Body of pancreas (tissue), 4 donors: ENCODE measurements at regions not wholly inside any gene's neighbourhood (a gene's known extent, or its start where the extent isn't known, plus 50 kb on each side); places are given as distances from the start of the nearest gene placed in this dataset.

Source experiments
- ATAC-seq: fragments of 150-250 bp; one replicate; pipeline ENCODE4 v1.9.1; 2016
- DNase-seq, 4 donors: peaks; one replicate each; pipeline ENCODE4 v3.0.0-alpha.2; 2019
- H3K27ac ChIP-seq, 4 donors: fragments of 200-600 bp; sonication (generic); 1 replicate in 3 of 4; 2 replicates in 1 of 4; pipeline versions ENCODE4 v1.5.1 to v1.6.1; 2016 to 2019; ENCODE audit warnings: mild to moderate bottlenecking in 1 of 4, mixed read lengths in 1 of 4, moderate library complexity in 1 of 4
- H3K27me3 ChIP-seq, 2 donors: fragments of 200-600 bp; sonication (generic); one replicate each; pipeline ENCODE4 v1.6.0; 2016; ENCODE audit warnings: mild to moderate bottlenecking in 1 of 2
- H3K36me3 ChIP-seq, 2 donors: fragments of 200-600 bp; sonication (generic); replicated peaks in 1 of 2; 2 replicates each; pipeline ENCODE4 v1.5.1; 2016; ENCODE audit warnings: low read depth in 2 of 2; ENCODE audit not compliant: insufficient read depth in 1 of 2
- H3K4me1 ChIP-seq: fragments of 200-600 bp; sonication (generic); one replicate; pipeline ENCODE4 v1.6.0; 2016
- H3K4me3 ChIP-seq, 2 donors: fragments of 200-600 bp; sonication (generic); 1 replicate in 1 of 2; 2 replicates in 1 of 2; pipeline ENCODE4 v1.5.1; 2016 to 2019
- H3K9me3 ChIP-seq, 3 donors: fragments of 200-600 bp; sonication (generic); 1 replicate in 2 of 3; 2 replicates in 1 of 3; pipeline ENCODE4 v1.5.1; 2016
- CTCF ChIP-seq, 7 experiments: fragments of 450-650 bp in 4 of 7; fragments of 200-600 bp in 3 of 7; sonication (generic) in 3 of 7; IDR thresholded peaks; one replicate each; pipeline ENCODE4 v1.5.1; 2016 to 2019; ENCODE audit warnings: antibody characterized with exemption in 7 of 7
- POLR2A ChIP-seq, 3 donors: fragments of 450-650 bp; IDR thresholded peaks; one replicate each; pipeline ENCODE4 v1.6.1; 2016; ENCODE audit warnings: antibody characterized with exemption in 3 of 3, mild to moderate bottlenecking in 2 of 3
- WGBS, 2 donors: methylation state at CpG; one replicate each; pipeline ENCODE4 v1.1.5; 2017; 5-methylcytosine and 5-hydroxymethylcytosine counted together
- intact Hi-C: fragments of 100-400 bp; cut with DNase I; formaldehyde crosslinking; loops from one replicate; pipeline ENCODE4 v1.15.1; 2023

DNA sequence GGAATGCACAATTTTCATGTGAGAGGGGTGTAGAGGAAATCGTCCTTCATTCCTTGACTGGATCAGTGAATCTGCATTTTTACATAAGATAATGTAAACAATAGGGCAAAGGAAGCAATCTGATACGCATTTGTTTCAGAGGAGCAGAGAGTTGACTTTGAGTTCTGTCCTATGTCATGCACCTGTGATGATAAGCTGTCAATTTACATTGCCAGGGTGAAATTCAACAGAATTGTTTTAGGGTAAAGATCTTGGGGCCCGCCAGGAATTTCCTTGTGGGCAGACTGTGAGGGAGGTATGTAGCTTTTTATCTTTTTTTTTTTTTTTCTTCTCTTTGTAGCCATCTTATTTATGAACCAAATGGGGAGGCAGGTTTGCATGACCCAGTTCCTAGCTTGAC is 58.3 kb upstream of the LARP1 start:
- H3K4me1 ChIP-seq = peaks cover 20% of the 10 kb centered on the region
- ATAC-seq (no peak), DNase-seq (no peak)
- no peaks in the 10 kb centered on the region for H3K36me3 ChIP-seq
- no peaks in the 10 kb centered on the region for H3K9me3 ChIP-seq
- H3K4me3 ChIP-seq = no peak overlapping the region
- no peaks in the 10 kb centered on the region for H3K27me3 ChIP-seq
- H3K27ac ChIP-seq = no peak overlapping the region
- TF ChIP-seq POLR2A (IDR thresholded peaks at IDR 0.05) (no peak), CTCF (IDR thresholded peaks at IDR 0.05) (no peak)
- intact Hi-C loops = no loop called here
- WGBS, 2 donors = 55 to 57% methylated on average over 3 of the region's 3 CpGs

- 78 to 88% methylated on average over 3 of the region's 3 CpGs for WGBS, 2 donors
- H3K36me3 ChIP-seq = no peaks in the 10 kb centered on the region
- DNase-seq (no peak), ATAC-seq (no peak)
- TF ChIP-seq POLR2A (IDR thresholded peaks at IDR 0.05) = no peak
- TF ChIP-seq CTCF (IDR thresholded peaks at IDR 0.05) = no peak
- no peaks in the 10 kb centered on the region for H3K27me3 ChIP-seq
- intact Hi-C loops = no loop called here
- peaks cover 5% of the 10 kb centered on the region for H3K4me1 ChIP-seq
- H3K9me3 ChIP-seq = no peaks in the 10 kb centered on the region
- H3K4me3 ChIP-seq = no peak overlapping the region
- H3K27ac ChIP-seq = no peak overlapping the region
Observed at GRCh38 chr5:154694159-154694558, 61.0 kb upstream of the LARP1 start.

- Histone ChIP-seq H3K27ac (no peak overlapping the region), H3K9me3 (no peaks in the 10 kb centered on the region), H3K4me3 (no peak overlapping the region), H3K36me3 (no peaks in the 10 kb centered on the region), H3K4me1 (no peaks in the 10 kb centered on the region), H3K27me3 (no peaks in the 10 kb centered on the region)
- TF ChIP-seq POLR2A (IDR thresholded peaks at IDR 0.05) (no peak), CTCF (IDR thresholded peaks at IDR 0.05) (no peak)
- intact Hi-C loops = no loop called here
- no peak for ATAC-seq
- DNase-seq = no peak
- 94 to 97% methylated on average over 26 to 28 of the region's 28 CpGs for WGBS, 2 donors
Observed at GRCh38 chr5:154690488-154690887, 64.7 kb upstream of the LARP1 start.

DNA sequence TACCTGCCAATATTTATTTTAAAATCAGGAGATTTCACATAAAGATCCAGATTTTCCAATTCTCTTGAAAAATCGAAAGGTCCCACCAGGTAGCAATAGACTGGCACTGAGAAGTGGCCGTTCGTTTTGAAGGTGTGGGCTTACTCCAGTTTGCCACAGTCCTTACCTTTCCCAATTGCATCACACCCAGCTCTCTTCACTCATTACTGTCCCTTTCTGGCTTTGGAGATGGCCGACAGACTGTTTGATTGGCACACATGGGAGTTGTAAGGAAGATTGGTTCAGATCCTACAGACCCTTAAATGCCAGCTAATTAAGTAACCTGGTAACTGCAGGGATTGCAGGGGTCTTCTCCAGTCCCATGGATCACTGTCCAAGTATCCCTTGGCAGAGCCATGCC is 68.7 kb upstream of the LARP1 start:
- peaks cover 31% of the 10 kb centered on the region for H3K4me1 ChIP-seq
- WGBS, 2 donors = 94 to 98% methylated on average over 3 to 4 of the region's 4 CpGs
- H3K27ac ChIP-seq = no peak overlapping the region
- DNase-seq (no peak), ATAC-seq (no peak)
- H3K36me3 ChIP-seq = no peaks in the 10 kb centered on the region
- H3K9me3 ChIP-seq = no peaks in the 10 kb centered on the region
- no peak overlapping the region for H3K4me3 ChIP-seq
- H3K27me3 ChIP-seq = no peaks in the 10 kb centered on the region
- TF ChIP-seq POLR2A (IDR thresholded peaks at IDR 0.05) (no peak), CTCF (IDR thresholded peaks at IDR 0.05) (no peak)
- intact Hi-C loops = no loop called here

DNA sequence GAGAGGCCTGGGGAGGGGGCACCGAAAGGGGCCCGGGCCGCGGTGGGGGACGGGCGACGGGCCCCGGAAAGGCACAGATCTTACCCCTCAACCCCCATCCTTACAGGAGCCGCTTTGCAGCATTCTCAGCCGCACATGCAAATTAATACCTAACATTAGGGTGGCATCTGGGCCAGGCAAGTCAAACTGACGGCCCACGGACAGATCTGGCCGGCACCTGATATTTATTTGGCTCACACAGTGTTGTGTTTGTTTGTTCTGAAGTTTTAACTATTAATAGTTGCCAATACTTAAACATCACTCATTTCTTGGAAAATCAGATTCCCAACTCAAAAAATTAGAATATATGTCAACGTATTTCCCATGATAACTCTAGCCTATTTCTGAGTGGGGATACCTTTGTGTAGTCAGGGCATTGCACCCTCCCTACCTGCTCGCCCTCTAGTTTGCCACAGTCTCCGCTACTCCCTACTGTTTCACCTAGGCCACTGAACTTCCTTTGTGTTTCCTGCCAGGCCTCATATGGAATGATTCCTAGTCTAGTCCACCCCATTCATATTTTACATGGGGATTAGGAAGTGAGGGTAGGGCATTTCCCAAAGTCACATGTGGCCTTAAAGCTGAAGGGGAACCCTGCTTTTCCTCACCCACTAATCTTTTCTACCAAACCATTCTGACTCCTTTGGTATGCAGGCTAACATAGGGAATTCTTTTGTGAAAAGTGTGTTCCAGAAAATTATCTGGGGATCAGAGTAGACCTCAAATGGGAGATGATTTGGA is 71.9 kb upstream of the LARP1 start:
- H3K27me3 ChIP-seq = no peaks in the 10 kb centered on the region
- peaks cover 38% of the 10 kb centered on the region for H3K4me1 ChIP-seq
- H3K27ac ChIP-seq = peak overlapping the region; percentile 85 to 94 (median 92)
- no peaks in the 10 kb centered on the region for H3K36me3 ChIP-seq
- no peak for DNase-seq
- H3K9me3 ChIP-seq = no peaks in the 10 kb centered on the region
- H3K4me3 ChIP-seq = no peak overlapping the region
- ATAC-seq = peak; percentile 30
- 11 to 23% methylated on average over 8 to 16 of the region's 16 CpGs for WGBS, 2 donors
- intact Hi-C loops = no loop called here
- no peak for TF ChIP-seq POLR2A (IDR thresholded peaks at IDR 0.05)
- no peak for TF ChIP-seq CTCF (IDR thresholded peaks at IDR 0.05)
